Stimulated activated naive CD8-positive, alpha-beta T cell treated with anti-CD3 and anti-CD28 coated beads, Interleukin-15, amount 100 ng/mL, for 72 hours (primary cell): ENCODE measurements at regions not wholly inside any gene's neighbourhood (a gene's known extent, or its start where the extent isn't known, plus 50 kb on each side); places are given as distances from the start of the nearest gene placed in this dataset.
A peak's percentile ranks its signal among the peaks of the same experiment; 100 is the strongest.
"Not testable (repeated sequence)": the region's sequence is repeated elsewhere in the genome, so short reads cannot be mapped to it uniquely, and the experiment has no call there.

Experiments
- ATAC-seq: fragments of 150-1000 bp; cut with Tn5 transposase; 2 replicates; pipeline ENCODE4 v1.10.0; 2021; ENCODE audit warnings: mild to moderate bottlenecking, moderate library complexity
- DNase-seq, 2 donors: peaks; one replicate each; pipeline ENCODE4 v3.0.0; 2021 to 2022
- H3K27ac Mint-ChIP-seq, 2 donors: one replicate each; pipeline ENCODE4 v1.8.0; 2022; ENCODE audit warnings: mild to moderate bottlenecking in 2 of 2, mixed read lengths in 2 of 2, moderate library complexity in 2 of 2
- H3K27me3 Mint-ChIP-seq: one replicate; pipeline ENCODE4 v1.8.0; 2022; ENCODE audit warnings: mixed read lengths
- H3K4me1 Mint-ChIP-seq: one replicate; pipeline ENCODE4 v1.8.0; 2022; ENCODE audit warnings: mild to moderate bottlenecking, mixed read lengths
- H3K4me3 Mint-ChIP-seq, 2 donors: one replicate each; pipeline ENCODE4 v1.8.0; 2022; ENCODE audit warnings: mild to moderate bottlenecking in 2 of 2, mixed read lengths in 2 of 2, moderate library complexity in 1 of 2
- H3K9me3 Mint-ChIP-seq, 2 donors: one replicate each; pipeline ENCODE4 v1.8.0; 2022; ENCODE audit warnings: mixed read lengths in 2 of 2

- H3K27ac Mint-ChIP-seq, DNase-seq, H3K9me3 Mint-ChIP-seq, ATAC-seq, H3K4me1 Mint-ChIP-seq, H3K4me3 Mint-ChIP-seq: not testable (repeated sequence)
- H3K27me3 Mint-ChIP-seq: peaks cover 28% of the 10 kb centered on the region
Measured at GRCh38 chr20:25902321-25902720, 205.7 kb upstream of the ZNF337 start.

DNA sequence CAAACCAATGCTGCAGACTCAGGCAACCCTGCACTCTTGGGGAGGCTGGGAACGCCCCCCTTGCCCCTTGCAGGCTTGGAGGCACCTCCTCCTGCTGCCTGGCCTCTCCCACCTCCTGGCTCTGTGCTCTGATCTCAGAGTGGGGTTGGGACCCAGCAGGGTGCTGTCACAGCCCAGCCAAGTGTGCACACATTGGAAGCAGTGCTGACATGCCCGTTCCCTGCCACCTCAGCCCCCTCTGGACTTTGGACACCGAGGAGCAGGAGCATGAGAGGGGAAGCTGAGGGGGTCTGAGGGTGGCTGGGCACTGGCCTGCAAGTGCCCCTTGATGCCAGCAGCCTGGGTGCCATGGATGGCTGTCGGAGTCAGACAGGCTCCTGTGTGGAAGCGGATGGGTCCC, 202.0 kb upstream of the ZNF337 start:
- not testable (repeated sequence) for H3K9me3 Mint-ChIP-seq, ATAC-seq, H3K4me3 Mint-ChIP-seq, DNase-seq, H3K4me1 Mint-ChIP-seq
- Mint-ChIP-seq H3K27me3 (peaks cover 11% of the 10 kb centered on the region), H3K27ac (peak overlapping the region in 1 of 2 donors; percentile 90)

- not testable (repeated sequence) for ATAC-seq, H3K27ac Mint-ChIP-seq, H3K4me1 Mint-ChIP-seq, H3K4me3 Mint-ChIP-seq, H3K9me3 Mint-ChIP-seq, DNase-seq, H3K27me3 Mint-ChIP-seq
Measured at GRCh38 chr20:25879096-25879495, 182.4 kb upstream of the ZNF337 start.

- not testable (repeated sequence) for DNase-seq, ATAC-seq, H3K27ac Mint-ChIP-seq, H3K9me3 Mint-ChIP-seq
- peak overlapping the region in 1 of 2 donors; percentile 32 for H3K4me3 Mint-ChIP-seq
- H3K4me1 Mint-ChIP-seq: peaks cover 43% of the 10 kb centered on the region
- H3K27me3 Mint-ChIP-seq: peaks cover 61% of the 10 kb centered on the region
Measured at GRCh38 chr20:25868650-25868979, 172.0 kb upstream of the ZNF337 start.

DNA sequence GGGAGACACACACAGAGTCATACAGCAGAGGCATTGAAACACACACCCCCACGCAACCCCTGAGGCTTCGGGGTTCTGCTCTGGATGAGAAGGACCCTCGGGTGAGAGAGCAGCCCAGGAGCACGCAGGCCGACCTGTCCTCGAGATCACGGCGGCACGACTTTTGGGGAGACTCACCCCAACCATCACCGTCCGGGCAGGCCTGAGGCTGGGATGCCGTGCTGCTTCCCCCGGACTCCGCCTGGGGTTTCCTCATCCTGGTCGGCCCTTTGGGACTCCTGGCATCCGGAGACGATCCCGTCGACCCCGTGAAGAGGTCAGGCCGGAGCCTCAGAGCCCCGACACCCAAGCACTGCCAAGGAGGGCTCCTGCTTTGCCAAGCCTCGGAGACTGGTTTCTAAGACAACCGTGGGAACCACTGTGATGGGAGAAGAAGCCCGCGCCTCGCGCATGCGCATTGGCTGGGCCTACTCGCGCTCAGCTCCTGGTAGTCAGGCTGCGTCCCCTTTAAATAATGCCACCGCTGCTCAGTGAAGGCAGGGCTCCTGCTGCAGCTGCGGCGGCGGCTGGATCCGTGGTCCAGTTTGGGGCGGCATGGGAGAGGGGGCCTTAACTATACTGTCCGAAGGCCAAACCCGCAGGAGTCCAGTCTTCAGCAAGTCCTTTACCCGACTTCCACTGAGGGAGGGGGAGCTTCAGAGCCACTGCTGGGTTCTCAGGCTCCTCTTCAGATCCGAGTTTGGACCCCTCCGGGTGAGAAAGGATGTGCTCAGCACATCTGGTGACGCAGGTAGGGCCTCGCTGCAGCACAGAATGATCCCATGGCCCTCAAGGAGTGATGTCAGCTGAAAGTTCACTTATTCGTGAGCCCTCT, 171.4 kb upstream of the ZNF337 start:
- Mint-ChIP-seq H3K27me3 (peaks cover 67% of the 10 kb centered on the region), H3K4me3 (peak overlapping the region; percentile 32 to 67), H3K9me3 (no peaks in the 10 kb centered on the region), H3K27ac (no peak overlapping the region), H3K4me1 (peaks cover 49% of the 10 kb centered on the region)
- ATAC-seq (peak; percentile 84), DNase-seq (peak; percentile 74 to 75)

- H3K27ac Mint-ChIP-seq, H3K9me3 Mint-ChIP-seq, DNase-seq, ATAC-seq: not testable (repeated sequence)
- peak overlapping the region; percentile 32 to 67 for H3K4me3 Mint-ChIP-seq
- H3K27me3 Mint-ChIP-seq: peaks cover 75% of the 10 kb centered on the region
- H3K4me1 Mint-ChIP-seq: peaks cover 58% of the 10 kb centered on the region
Measured at GRCh38 chr20:25867015-25867775, 170.5 kb upstream of the ZNF337 start.

- H3K9me3 Mint-ChIP-seq: no peaks in the 10 kb centered on the region
Measured at GRCh38 chr20:25865715-25866656, 169.3 kb upstream of the ZNF337 start.

GRCh38 chr20:25864963-25865714, 168.5 kb upstream of the ZNF337 start:
- ATAC-seq, DNase-seq, H3K9me3 Mint-ChIP-seq, H3K27ac Mint-ChIP-seq: not testable (repeated sequence)
- H3K4me3 Mint-ChIP-seq: peak overlapping the region; percentile 54 to 81
- H3K27me3 Mint-ChIP-seq: peaks cover 94% of the 10 kb centered on the region
- H3K4me1 Mint-ChIP-seq: peaks cover 78% of the 10 kb centered on the region

More at GRCh38 chr20:25865715-25866656, 169.3 kb upstream of the ZNF337 start:
- Mint-ChIP-seq H3K27ac (no peak overlapping the region), H3K4me3 (peak overlapping the region; percentile 54 to 81), H3K4me1 (peaks cover 70% of the 10 kb centered on the region), H3K27me3 (peaks cover 88% of the 10 kb centered on the region)
- DNase-seq (peak; percentile 74 to 78), ATAC-seq (peak; percentile 64)

GRCh38 chr20:25864326-25864962, 167.8 kb upstream of the ZNF337 start:
- Mint-ChIP-seq H3K4me3 (peak overlapping the region; percentile 1 to 81), H3K27ac (no peak overlapping the region), H3K9me3 (no peaks in the 10 kb centered on the region), H3K4me1 (peaks cover 84% of the 10 kb centered on the region), H3K27me3 (peaks cover 94% of the 10 kb centered on the region)
- DNase-seq (no peak), ATAC-seq (no peak)

DNA sequence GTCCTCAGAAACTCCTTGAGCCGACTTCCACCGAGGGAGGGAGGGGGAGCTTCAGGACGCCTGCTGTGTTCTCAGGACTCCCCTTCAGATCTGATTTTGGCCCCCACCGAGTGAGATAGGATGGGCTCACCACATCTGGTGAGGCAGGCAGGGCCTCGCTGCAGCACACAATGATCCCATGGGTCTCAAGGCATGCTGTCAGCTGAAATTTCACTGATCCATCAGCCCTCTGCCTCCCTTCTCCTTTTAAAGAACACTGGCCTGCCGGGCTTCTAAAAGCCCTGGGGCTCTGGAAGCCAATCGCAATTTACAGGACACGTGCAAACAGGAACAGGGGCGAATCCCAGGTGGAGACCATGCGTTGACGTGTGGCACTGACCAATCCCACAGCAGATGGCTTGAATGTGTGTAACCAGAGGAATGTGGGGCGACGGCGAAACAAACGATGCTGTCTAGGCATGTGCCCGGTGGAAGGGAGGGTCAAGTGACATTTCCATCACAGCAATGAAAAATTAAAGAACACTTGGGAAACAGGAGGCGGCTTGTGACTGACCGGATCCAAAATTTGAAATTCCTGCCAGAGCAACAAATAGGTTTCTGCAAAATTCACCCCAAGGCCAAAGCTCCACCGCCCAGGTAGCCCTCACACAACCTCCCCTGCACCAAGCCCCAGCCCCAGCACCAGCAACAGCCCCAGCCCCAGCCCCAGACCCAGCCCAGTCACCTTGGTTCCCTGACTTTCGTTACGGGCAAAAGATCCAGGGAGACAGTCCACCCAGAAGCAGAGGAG, 167.1 kb upstream of the ZNF337 start:
- peaks cover 94% of the 10 kb centered on the region for H3K27me3 Mint-ChIP-seq
- H3K27ac Mint-ChIP-seq: no peak overlapping the region
- ATAC-seq: no peak
- H3K4me1 Mint-ChIP-seq: peaks cover 86% of the 10 kb centered on the region
- no peaks in the 10 kb centered on the region for H3K9me3 Mint-ChIP-seq
- H3K4me3 Mint-ChIP-seq: peak overlapping the region; percentile 68 to 77
- no peak for DNase-seq

DNA sequence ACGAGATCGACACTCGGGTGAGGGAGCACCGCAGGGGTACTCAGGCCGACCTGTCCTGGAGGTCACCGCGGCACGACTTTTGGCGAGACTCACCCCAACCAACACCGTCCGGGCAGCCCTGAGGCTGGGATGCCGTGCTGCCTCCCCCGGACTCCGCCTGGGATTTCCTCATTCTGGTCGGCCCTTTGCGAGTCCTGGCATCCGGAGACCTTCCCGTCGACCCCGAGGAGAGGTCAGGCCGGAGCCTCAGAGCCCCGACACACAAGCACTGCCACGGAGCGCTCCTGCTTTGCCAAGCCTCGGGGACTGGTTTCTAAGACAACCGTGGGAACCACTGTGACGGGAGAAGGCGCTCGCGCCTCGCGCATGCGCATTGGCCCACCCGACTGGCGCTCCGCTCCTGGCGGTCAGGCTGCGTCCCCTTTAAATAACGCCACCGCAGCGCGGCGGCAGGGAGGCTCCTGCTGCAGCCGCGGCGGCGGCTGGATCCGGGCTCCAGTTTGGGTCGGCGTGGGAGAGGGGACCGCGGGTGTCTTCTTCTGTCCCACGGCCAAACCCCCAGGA, 166.4 kb upstream of the ZNF337 start:
- peaks cover 99% of the 10 kb centered on the region for H3K27me3 Mint-ChIP-seq
- H3K9me3 Mint-ChIP-seq, ATAC-seq: not testable (repeated sequence)
- peak overlapping the region; percentile 68 to 77 for H3K4me3 Mint-ChIP-seq
- H3K27ac Mint-ChIP-seq: peak overlapping the region in 1 of 2 donors; percentile 22
- H3K4me1 Mint-ChIP-seq: peaks cover 85% of the 10 kb centered on the region
- peak; percentile 86 to 88 for DNase-seq

GRCh38 chr20:25860531-25861150, 164.0 kb upstream of the ZNF337 start:
- Mint-ChIP-seq H3K4me1 (peaks cover 75% of the 10 kb centered on the region), H3K27ac (no peak overlapping the region), H3K27me3 (peaks cover 100% of the 10 kb centered on the region), H3K4me3 (peak overlapping the region; percentile 68 to 77), H3K9me3 (no peaks in the 10 kb centered on the region)
- ATAC-seq (no peak), DNase-seq (no peak)
